Mesothelial cell of epicardium (in vitro differentiated cells): ENCODE measurements at regions not wholly inside any gene's neighbourhood (a gene's known extent, or its start where the extent isn't known, plus 50 kb on each side); places are given as distances from the start of the nearest gene placed in this dataset.

Experiments used
- DNase-seq, 2 experiments: peaks; one replicate each; pipeline ENCODE4 v3.0.0; 2021; ENCODE audit warnings: low spot score in 2 of 2; ENCODE audit not compliant: unreplicated experiment in 2 of 2
- H3K27ac Mint-ChIP-seq: 2 replicates; pipeline ENCODE4 v1.8.0; 2021; ENCODE audit warnings: mixed read lengths
- H3K27me3 Mint-ChIP-seq: 2 replicates; pipeline ENCODE4 v1.8.0; 2021; ENCODE audit warnings: low read depth, mixed read lengths
- H3K36me3 Mint-ChIP-seq: 2 replicates; pipeline ENCODE4 v1.8.0; 2021; ENCODE audit warnings: mixed read lengths
- H3K4me1 Mint-ChIP-seq: 2 replicates; pipeline ENCODE4 v1.8.0; 2021; ENCODE audit warnings: mixed read lengths
- H3K4me3 Mint-ChIP-seq: 2 replicates; pipeline ENCODE4 v1.8.0; 2021; ENCODE audit warnings: mild to moderate bottlenecking, moderate library complexity, mixed read lengths
- H3K9me3 Mint-ChIP-seq: 2 replicates; pipeline ENCODE4 v1.8.0; 2021; ENCODE audit warnings: mixed read lengths
- CTCF ChIP-seq: fragments of 200-600 bp; sonication (generic); IDR thresholded peaks from one replicate; pipeline ENCODE4 v1.5.0; 2021; ENCODE audit warnings: antibody characterized with exemption; ENCODE audit not compliant: unreplicated experiment

DNA sequence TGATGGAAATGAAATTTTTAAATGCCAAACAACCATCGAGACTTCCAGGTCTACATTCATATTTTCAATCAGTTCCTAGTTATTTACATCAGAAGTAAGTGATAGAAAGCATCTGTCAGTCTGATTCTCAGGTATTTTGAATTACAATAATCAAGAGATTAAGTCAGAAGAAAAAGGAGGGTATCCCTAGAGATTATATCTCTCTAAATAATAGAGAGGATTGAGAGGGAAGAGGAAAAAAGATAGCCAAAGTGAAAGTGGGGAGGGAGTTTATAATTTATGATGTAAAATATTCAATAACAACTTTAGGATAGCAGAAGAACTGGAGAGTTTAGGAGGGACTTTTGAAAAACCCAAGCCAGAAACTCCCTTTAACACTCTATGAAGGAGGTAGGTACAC is 400.2 kb downstream of the EFNA5 start:
- no peak for DNase-seq
- peaks cover 10% of the 10 kb centered on the region for H3K4me1 Mint-ChIP-seq
- no peaks in the 10 kb centered on the region for H3K36me3 Mint-ChIP-seq
- H3K27ac Mint-ChIP-seq: no peak overlapping the region
- no peaks in the 10 kb centered on the region for H3K27me3 Mint-ChIP-seq
- no peak for TF ChIP-seq CTCF
- H3K4me3 Mint-ChIP-seq: no peak overlapping the region
- H3K9me3 Mint-ChIP-seq: no peaks in the 10 kb centered on the region

DNA sequence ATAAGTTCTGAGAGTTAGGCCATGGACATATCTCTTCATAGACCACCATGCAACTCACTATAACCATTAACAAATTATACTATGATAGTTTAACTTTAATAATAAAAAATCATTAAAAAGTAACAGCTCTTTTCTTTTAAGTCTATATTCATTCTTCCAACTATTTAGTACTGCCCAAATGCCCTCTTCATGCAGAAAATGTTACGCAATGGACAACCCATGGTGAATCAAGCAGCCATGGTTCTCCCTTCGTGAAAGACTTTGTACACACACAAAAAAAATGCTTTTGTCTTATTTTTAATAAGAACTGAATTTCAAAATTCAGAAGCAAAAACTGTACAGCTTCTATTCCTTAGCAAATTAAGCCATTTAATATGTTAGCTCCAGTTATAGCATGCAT is 401.1 kb downstream of the EFNA5 start:
- Mint-ChIP-seq H3K36me3 (no peaks in the 10 kb centered on the region), H3K27ac (no peak overlapping the region), H3K9me3 (no peaks in the 10 kb centered on the region), H3K27me3 (no peaks in the 10 kb centered on the region), H3K4me3 (no peak overlapping the region), H3K4me1 (peaks cover 9% of the 10 kb centered on the region)
- no peak for TF ChIP-seq CTCF
- no peak for DNase-seq

DNA sequence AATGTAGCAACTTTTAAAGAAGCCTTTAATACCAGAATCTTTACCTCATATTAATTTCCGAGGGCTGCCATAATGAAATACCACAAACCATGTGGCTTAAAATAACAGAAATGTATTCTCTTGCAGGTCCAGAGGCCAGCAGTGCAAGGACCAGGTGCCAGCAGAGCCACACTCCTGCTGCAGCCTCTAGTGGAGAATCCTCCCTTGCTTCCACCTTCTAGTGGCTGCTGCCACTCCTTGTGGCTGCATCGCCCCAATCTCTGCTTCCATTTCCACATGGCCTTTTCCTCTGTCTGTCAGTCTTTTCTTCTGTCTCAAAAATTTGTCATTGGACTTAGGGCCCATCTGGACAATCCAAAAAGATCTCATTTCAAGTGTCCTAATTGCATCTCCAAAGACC is 401.5 kb downstream of the EFNA5 start:
- Mint-ChIP-seq H3K36me3 (no peaks in the 10 kb centered on the region), H3K4me1 (peaks cover 9% of the 10 kb centered on the region), H3K27me3 (no peaks in the 10 kb centered on the region), H3K9me3 (no peaks in the 10 kb centered on the region), H3K27ac (no peak overlapping the region), H3K4me3 (no peak overlapping the region)
- TF ChIP-seq CTCF: no peak
- DNase-seq: no peak

DNA sequence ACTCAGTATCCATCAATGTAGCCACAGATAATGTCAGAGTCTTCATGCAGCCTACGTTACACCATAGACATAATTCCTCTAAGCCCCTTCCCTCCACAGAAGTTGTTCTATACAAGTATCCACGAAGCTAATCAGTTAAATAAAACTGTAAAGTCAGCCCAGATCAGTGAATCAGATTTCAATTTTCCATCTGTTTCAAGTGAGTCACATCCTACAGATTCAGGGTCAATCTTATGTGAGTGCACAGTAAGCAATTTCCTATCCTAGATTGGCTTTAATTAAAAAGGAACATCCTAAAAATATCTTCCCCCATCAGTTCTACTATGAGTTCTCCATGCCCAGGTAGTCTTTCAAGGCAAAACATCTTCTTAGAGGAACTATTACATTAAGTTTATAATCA is 402.5 kb downstream of the EFNA5 start:
- no peak for TF ChIP-seq CTCF
- Mint-ChIP-seq H3K4me1 (peaks cover 13% of the 10 kb centered on the region), H3K36me3 (no peaks in the 10 kb centered on the region), H3K9me3 (no peaks in the 10 kb centered on the region), H3K4me3 (no peak overlapping the region), H3K27me3 (no peaks in the 10 kb centered on the region), H3K27ac (no peak overlapping the region)
- no peak for DNase-seq

DNA sequence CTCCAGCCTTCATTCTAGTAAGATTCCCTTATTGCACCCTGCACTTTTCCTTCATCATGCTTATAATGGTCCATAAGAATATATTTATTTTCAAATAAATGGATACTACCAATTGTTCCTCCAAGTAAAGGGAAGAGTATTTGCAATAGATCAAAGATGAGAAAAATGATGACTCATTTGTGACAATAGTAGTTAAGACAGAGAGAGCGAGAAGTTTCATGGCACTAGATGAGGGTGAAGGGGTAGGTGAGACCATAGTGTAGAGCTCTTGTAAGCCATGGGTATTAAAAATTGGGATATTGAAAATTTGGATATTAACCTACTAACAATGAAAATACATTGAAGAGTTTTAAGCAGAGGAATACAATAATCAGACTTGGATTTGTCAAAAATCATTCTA is 404.6 kb downstream of the EFNA5 start:
- Mint-ChIP-seq H3K4me3 (no peak overlapping the region), H3K4me1 (peaks cover 7% of the 10 kb centered on the region), H3K9me3 (peaks cover 9% of the 10 kb centered on the region), H3K27ac (no peak overlapping the region), H3K36me3 (no peaks in the 10 kb centered on the region), H3K27me3 (no peaks in the 10 kb centered on the region)
- no peak for DNase-seq
- TF ChIP-seq CTCF: no peak

DNA sequence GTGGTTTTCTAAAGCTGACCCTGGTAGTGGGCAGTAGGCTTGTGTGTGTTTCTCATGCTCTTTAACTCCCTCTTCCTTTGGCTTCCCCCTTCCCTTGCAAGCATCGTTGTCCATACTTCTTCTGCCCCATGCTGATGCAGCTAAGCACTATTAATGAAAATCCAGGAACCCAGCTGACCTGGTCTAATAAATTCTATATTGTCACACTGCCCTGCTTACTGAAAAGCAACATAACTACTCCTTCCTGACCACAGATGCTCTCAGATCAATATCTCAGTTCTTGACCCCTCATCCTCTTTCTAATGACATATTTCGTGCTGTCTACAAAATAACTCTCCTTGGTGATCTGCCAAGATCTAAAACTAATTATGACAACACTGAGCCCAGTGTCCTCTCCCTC is 405.5 kb downstream of the EFNA5 start:
- Mint-ChIP-seq H3K27me3 (no peaks in the 10 kb centered on the region), H3K9me3 (peaks cover 16% of the 10 kb centered on the region), H3K4me3 (no peak overlapping the region), H3K4me1 (peaks cover 4% of the 10 kb centered on the region), H3K36me3 (peaks cover 4% of the 10 kb centered on the region), H3K27ac (no peak overlapping the region)
- DNase-seq: no peak
- no peak for TF ChIP-seq CTCF
